ENCODE measurements at regions not wholly inside any gene's neighbourhood (a gene's known extent, or its start where the extent isn't known, plus 50 kb on each side); places are given as distances from the start of the nearest gene placed in this dataset.

DNA sequence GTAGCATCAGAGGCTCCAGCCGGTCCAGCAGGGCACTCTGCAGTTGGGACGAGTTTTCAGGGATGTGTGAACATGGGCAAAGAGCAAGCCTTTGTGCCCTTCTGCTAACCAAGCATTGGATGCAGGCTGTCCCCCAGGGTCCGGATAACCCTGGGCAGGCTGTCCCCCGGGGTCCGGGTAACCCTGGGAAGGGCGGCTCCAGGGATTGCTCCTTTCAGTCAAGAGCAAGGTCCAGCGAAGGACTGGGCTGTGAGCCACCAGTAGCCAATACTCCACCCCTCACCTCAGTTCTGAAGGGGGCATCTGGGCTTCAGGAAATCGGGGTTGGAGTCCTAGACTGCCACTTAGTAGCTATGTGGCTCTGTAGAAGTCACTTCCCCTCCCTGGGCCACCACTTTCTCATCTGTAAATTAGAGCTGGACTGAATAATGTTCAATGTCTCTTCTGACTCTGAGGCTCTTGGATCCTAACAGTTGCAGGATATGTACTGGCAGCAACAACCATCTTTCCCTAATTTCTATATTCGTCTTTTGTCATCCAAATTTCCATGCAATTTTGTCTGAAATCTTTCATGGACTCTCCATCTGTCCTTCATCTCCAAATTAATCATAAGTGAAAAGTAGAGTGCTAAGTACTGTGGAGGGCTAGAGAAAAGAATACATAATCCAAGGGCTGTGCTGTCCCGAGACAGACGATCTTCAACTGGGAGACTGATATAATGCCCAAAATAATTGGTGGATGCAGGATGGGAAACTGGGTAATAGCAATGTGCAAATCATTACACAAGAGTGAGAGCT, 137.4 kb upstream of the NTF3 start:
- H3K27ac ChIP-seq: no peak overlapping the region
- TF ChIP-seq, protein P1, sequence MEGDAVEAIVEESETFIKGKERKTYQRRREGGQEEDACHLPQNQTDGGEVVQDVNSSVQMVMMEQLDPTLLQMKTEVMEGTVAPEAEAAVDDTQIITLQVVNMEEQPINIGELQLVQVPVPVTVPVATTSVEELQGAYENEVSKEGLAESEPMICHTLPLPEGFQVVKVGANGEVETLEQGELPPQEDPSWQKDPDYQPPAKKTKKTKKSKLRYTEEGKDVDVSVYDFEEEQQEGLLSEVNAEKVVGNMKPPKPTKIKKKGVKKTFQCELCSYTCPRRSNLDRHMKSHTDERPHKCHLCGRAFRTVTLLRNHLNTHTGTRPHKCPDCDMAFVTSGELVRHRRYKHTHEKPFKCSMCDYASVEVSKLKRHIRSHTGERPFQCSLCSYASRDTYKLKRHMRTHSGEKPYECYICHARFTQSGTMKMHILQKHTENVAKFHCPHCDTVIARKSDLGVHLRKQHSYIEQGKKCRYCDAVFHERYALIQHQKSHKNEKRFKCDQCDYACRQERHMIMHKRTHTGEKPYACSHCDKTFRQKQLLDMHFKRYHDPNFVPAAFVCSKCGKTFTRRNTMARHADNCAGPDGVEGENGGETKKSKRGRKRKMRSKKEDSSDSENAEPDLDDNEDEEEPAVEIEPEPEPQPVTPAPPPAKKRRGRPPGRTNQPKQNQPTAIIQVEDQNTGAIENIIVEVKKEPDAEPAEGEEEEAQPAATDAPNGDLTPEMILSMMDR (conservative IDR thresholded peaks at IDR 0.05): no peak
- no peak for TF ChIP-seq ZFX (IDR thresholded peaks at IDR 0.05)

DNA sequence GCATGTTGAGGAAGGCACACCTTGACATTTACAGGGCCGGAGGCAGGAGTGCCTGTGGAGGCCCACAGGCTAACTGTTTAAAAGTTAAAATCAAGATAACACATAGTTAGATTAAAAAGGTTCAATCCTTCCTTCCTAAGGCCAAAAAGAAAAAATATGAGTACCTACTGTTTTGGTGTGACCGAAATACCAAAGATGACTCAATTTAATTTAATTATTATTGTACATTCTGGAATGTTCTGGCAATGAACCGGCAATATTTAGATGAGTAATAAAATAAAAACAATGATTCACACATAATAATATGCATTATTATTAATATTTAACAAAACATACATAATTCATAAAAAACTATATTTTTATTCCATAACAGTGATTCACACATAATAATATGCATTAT, 136.8 kb upstream of the NTF3 start:
- TF ChIP-seq, protein P1 (conservative IDR thresholded peaks at IDR 0.05): no peak
- no peak for TF ChIP-seq ZFX (IDR thresholded peaks at IDR 0.05)
- H3K27ac ChIP-seq: no peak overlapping the region

DNA sequence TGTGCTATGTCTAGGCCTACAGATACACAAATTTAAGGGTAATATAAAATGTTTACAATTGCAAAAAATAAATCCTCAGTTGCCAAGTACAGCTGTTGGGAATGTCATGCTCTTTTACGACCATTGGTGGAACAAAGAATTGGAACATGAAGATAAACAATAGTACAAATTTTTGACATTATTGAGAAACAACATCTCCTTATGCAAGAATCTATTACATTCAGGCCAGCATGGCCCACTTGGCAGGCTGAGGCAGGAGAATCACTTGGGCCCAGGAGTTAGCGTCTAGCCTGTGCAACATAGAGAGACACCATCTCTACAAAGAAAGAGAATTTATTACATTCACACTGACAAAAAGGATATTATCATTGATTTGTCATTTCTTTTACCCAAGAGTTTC, 135.9 kb upstream of the NTF3 start:
- no peak overlapping the region for H3K27ac ChIP-seq
- no peak for TF ChIP-seq ZFX (IDR thresholded peaks at IDR 0.05)
- TF ChIP-seq, protein P1 (conservative IDR thresholded peaks at IDR 0.05): no peak

DNA sequence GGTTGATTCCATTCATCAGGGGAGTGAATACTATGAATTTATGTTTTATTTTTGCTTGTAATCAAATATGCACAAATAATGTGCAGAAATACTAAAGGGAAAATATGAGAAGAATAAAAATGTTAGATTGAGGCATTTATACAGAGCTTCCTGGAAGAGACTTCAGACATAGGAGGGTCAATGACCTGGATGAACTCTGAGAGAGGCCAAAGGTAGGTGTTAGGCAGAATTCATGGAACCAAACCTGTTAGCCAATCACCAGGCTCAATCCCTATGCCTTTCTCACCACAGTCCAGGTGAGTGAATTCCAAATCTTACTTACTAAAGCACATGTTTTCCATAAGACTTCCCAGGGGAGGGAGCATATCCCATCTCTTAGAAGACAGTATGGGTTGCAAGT, 130.4 kb upstream of the NTF3 start:
- no peak for TF ChIP-seq ZFX (IDR thresholded peaks at IDR 0.05)
- TF ChIP-seq, protein P1 (conservative IDR thresholded peaks at IDR 0.05): no peak
- H3K27ac ChIP-seq: no peak overlapping the region

DNA sequence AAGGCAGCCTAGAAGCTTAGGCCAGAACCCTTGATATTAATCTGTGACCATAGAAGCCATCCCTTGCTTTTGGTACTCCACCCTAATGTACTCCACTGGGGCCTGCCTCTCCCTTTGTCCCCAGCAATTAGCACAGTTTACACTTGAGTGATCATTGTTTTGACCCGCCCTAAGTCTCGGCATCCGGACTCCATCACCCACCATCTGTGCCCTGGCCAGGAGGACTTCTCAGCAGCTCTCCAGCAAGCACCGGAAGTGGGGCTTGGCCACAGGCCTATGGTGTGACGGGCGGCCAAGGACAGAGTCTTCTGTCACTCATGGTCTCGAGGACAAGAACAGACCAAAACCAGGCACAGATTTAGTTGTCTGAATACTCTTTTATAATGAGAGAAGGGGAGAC, 126.5 kb upstream of the NTF3 start:
- TF ChIP-seq, protein P1 (conservative IDR thresholded peaks at IDR 0.05): no peak
- no peak for TF ChIP-seq ZFX (IDR thresholded peaks at IDR 0.05)
- no peak overlapping the region for H3K27ac ChIP-seq

DNA sequence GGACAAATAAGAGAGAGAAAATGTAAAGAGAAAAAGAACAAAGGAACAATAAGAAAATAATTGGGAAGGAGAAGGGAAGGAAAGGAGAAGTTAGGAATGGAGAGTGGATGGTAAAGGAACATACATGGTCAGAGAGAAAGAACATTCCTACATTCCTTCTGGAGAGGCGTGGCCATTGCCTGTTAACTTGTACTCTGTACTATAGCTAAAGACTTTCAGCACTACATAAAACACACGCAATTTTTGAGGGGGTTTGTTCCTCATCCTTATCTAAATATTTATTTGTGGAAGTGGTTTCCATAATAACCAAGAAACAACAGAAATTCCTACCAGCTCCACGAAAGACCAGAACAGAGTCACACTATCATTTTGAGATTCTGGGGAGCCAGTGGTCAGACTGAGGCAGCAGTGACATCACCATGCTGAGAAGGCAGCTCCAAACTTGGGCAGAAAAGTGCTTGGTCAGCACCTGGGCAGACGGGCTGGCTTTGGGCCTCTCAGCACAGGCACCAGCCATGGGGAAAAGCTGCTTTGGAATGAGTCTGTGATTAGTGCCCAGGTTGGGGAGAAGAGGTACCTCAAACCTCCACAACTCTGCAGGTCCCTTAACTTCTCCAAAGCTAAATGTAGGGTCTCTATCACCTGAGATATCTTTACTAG, 125.9 kb upstream of the NTF3 start:
- no peak overlapping the region for H3K27ac ChIP-seq
- TF ChIP-seq, protein P1 (conservative IDR thresholded peaks at IDR 0.05): no peak
- TF ChIP-seq ZFX (IDR thresholded peaks at IDR 0.05): no peak

DNA sequence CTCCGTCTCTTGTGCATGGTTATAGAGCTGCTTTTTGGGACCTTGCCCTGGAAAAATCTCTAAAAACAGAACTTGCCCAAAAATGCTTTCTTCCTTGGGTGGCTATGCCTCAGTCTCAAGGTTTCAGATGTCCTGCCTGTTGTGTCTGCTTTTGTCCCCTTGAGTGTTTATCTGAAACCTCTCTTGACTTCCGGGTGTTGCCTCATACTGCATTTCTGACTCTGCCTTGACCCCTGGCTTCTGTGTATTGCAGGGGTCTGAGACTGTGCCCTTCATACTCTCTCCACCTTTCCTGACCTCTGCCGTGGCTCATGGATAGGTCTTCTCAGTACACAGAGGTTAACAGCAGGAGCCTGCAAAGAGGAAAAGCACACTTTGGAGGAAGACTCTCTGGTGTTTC, 124.8 kb upstream of the NTF3 start:
- TF ChIP-seq, protein P1 (conservative IDR thresholded peaks at IDR 0.05): no peak
- TF ChIP-seq ZFX (IDR thresholded peaks at IDR 0.05): no peak
- H3K27ac ChIP-seq: no peak overlapping the region

All from C4-2B (cell line).